GM21447 (cell line): ENCODE measurements at regions not wholly inside any gene's neighbourhood (a gene's known extent, or its start where the extent isn't known, plus 50 kb on each side); places are given as distances from the start of the nearest gene placed in this dataset.
"Not testable (repeated sequence)": the region's sequence is repeated elsewhere in the genome, so short reads cannot be mapped to it uniquely, and the experiment has no call there.

Experiments used
- ATAC-seq: cut with Tn5 transposase; IDR thresholded peaks from one replicate; pipeline ENCODE4 v1.9.1; 2021; ENCODE audit not compliant: unreplicated experiment

DNA sequence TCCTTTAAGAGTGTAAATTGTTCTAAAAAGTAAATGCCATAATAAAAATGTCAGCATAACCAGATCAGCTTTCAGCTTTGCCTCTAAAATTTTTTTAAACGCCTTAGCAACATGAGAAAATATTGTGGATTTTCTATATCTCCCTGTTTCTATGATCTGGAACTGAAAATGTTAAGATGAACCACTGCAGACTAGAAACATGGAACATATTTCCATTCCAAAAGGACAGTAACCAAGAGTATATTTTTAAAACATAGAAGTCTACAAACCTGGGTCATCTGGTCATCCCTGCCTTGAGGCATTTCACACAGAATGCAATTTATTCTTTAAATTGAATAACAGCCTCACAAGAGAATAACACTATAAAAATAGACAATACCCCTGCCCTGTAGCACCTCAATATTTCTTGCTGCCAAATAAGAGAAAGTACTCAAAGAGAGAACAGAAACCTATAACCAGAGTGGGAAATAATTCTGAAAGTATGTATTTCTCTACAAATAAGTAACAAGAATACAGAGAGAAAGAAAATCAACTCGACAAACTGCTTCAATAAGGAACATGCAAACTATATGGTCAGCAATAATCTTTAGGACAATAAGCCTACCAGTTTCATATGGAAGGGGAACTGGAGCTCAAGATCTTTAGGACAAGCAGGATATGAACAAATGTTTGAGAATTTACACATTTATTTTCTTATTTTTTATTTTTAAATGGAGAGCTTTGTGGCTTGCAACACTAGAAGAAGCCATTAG lies 949.0 kb downstream of the EPHA3 start:
- no peak for ATAC-seq

DNA sequence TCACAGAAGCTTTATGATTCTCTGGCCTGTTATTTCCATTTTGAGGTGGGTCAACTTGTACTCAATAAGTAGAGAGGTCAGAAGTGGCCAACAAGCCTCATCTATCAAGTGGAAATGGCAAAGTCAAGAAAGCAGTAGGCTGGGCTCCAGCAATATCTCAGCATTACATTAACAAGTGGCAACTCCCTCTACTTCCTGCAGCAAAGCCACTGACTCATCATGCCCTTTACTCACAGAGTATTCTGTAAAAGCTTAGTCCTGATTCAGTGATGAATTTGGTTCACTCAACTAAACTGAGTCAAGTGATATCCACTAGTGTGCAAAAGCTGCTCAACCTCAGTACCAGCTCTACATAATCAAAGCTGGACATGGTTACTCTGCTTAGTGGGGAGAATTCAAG lies 954.6 kb downstream of the EPHA3 start:
- no peak for ATAC-seq

GRCh38 chr3:90062631-90063200 lies 955.3 kb downstream of the EPHA3 start:
- ATAC-seq = no peak

- no peak for ATAC-seq
These were observed 961.4 kb downstream of the EPHA3 start for GRCh38 chr3:90068783-90069182.

- no peak for ATAC-seq
These were observed 962.3 kb downstream of the EPHA3 start for GRCh38 chr3:90069748-90070147.

DNA sequence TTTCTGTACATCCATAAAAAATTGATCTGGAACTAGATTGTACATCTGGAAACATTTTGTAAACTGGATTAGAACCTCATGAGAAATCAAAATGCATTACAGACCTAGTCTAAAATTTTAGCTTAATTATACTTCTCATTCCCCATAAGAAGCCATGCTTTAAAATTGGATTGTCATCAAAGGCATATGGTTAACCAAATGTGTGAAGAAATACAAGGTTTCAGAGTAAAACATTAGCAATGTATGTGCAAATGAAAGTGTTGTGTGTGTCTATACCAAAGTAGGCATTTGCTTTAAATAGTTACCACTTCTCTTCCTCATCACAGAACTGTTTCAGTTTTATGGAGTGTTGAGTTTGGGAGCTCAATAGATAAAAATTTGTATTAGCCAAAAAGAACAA lies 968.7 kb downstream of the EPHA3 start:
- no peak for ATAC-seq

- ATAC-seq = no peak
These were observed 973.6 kb downstream of the EPHA3 start for GRCh38 chr3:90080988-90081387.

DNA sequence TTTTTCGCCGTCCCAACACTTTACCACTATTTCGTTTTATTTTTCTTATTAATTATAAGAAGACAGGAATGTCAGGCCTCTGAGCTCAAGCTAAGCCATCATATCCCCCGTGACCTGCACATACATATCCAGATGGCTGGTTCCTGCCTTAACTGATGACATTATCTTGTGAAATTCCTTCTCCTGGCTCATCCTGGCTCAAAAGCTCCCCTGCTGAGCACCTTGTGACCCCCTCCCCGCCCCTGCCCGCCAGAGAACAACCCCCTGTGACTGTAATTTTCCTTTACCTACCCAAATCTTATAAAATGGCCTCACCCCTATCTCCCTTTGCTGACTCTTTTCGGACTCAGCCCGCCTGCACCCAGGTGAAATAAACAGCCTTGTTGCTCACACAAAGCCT lies 978.9 kb downstream of the EPHA3 start:
- not testable (repeated sequence) for ATAC-seq

- no peak for ATAC-seq
These were observed 980.3 kb downstream of the EPHA3 start for GRCh38 chr3:90087703-90088102.

DNA sequence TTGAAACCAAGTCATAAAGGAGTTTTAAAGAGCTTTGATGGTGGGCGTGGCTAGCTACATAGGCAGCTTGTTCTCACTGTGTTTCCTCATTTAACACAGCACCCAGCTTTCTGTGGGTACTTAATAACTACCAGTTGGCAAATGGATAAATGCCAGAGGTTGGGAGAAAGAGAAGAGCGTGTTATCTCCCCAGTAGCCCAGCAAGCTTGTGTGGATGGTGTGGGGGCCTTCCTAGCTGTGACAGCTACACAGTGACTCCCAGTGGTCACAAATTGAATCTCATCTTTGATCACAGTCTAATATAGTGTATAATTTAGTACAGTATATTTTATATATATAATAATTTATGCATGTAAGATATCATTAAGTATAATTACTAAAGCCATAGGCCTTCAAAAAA lies 984.1 kb downstream of the EPHA3 start:
- no peak for ATAC-seq

DNA sequence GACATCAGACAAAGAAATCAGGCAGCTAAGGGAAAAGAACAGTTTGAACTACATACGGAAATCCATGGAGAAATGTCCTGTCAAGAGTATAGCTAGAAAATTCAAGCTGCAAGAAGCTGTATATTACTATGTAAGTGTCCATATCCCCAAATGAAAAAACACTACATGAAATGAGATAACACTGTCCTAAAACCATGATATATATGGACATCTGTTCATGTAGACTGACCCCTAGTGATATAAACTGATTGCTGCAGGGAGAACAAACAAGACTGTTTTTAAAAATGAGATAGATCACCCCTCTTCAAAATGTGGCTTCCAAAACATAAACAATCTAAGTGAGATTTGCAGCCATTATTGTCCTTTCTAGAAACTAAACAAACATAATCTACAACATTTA lies 985.6 kb downstream of the EPHA3 start:
- no peak for ATAC-seq

- no peak for ATAC-seq
These were observed 988.4 kb downstream of the EPHA3 start for GRCh38 chr3:90095811-90096210.

- ATAC-seq = no peak
These were observed 992.1 kb downstream of the EPHA3 start for GRCh38 chr3:90099493-90099892.

DNA sequence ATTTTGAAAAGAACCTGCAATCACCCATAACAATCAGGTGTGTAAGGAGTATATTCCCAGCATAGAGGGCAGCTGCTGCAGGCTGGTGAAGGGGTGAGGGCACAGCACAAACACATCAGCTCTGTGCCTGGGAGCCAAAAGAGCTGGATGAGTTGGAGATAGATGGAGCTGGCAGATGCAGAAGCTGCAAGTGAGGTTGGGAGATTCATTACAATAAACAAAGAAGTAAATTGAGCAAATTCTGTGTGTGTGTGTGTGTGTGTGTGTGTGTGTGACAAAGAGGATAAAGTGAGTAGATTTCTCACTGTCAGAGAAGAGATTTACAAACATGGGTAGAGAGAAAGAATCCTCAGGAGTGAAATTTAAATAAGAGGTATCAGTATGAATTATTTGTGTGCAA lies 994.7 kb downstream of the EPHA3 start:
- no peak for ATAC-seq

DNA sequence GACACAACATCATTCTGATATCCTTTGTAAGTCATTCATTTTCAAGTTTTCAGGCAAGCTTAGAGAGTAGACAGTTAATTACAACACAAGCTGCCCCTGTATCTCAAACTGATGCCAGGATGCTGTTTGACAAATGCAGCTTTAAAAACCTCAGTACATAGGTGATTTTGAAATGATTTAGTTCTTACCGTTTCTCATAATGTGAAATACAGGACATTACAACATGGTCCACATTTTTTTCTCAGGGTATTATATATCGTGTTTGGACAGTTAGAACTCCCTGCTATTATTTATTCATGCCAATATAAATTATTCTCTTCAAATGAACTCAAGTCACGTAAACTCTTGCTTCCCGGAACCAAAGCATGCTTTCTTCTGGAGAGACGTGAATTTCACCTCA lies 1013.9 kb downstream of the EPHA3 start:
- no peak for ATAC-seq

GRCh38 chr3:90128391-90128790 lies 1021.0 kb downstream of the EPHA3 start:
- no peak for ATAC-seq

- no peak for ATAC-seq
These were observed 1022.3 kb downstream of the EPHA3 start for GRCh38 chr3:90129730-90130129.

DNA sequence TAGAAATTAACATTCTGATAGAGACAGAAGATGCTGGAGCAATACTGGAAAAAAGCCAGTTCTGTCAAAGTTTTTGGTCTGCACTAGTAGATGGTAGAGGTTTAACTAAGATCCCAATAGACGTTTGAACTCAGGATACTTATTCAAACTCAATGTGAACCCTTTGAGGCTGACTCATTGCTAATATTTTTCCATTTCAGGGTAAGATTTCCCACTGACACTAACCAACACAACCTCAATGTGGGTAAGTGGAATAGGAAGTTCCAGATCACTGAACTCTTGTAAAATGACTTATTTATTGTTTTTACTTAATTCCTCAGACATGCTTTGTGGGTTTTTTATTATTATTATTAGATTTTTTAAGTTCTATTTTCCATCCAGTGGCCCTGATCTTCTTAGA lies 1024.8 kb downstream of the EPHA3 start:
- no peak for ATAC-seq

GRCh38 chr3:90134090-90134489 lies 1026.7 kb downstream of the EPHA3 start:
- no peak for ATAC-seq

GRCh38 chr3:90136456-90137191 lies 1029.2 kb downstream of the EPHA3 start:
- no peak for ATAC-seq

DNA sequence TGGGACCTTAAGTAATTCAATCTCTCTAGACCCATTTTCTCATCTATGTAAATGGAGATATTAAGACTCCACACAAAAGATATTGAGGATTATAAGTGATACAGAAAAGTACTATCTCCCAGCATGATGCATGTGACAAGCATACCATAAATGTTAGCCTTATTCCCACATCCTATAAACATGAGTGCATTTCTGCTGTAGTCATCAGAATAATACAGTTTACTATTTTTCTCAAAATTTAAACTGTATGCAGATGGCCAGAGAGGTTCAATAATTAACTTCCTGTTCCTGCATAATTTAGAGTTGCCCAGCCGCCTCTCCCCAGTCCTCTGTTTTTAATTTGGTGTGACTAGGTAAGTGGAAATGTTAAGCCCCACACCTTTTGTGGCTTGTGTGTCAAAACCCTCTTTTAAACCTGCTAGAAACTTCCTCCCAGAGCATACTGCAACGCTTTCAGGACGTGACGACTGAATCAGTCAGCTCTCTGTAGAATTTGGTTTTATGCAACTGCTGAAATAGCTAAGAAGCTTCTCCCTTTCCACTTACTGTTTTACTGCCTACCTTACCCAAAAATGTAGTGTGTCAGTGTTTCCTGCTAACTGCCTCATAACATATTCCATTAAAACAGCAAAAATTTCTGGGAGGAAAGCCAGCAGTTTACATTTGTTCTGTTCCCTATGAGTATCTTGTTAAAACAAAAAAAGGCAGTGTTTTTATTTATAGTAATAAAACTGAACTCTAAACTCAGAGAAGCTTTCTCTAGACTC lies 1037.9 kb downstream of the EPHA3 start:
- ATAC-seq = no peak

DNA sequence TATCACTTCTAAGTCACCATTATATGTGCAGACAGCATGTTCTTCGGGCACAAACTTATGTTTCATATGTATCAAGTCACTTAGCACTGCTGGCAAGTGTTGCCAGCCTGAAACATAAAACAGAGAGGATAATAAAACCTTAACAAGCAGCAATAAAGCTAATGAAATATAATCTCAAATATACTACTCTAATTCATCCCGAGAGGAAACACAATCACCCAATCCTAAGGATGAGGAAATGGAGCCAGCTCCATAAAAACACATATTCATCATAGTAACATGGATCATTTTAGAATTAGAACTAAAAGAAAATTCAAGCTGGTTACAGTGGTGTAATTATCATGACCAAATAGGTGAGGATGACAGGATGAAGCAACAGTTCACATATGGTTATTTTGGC lies 1072.7 kb downstream of the EPHA3 start:
- no peak for ATAC-seq
